ENCODE measurements at regions not wholly inside any gene's neighbourhood (a gene's known extent, or its start where the extent isn't known, plus 50 kb on each side); places are given as distances from the start of the nearest gene placed in this dataset.

DNA sequence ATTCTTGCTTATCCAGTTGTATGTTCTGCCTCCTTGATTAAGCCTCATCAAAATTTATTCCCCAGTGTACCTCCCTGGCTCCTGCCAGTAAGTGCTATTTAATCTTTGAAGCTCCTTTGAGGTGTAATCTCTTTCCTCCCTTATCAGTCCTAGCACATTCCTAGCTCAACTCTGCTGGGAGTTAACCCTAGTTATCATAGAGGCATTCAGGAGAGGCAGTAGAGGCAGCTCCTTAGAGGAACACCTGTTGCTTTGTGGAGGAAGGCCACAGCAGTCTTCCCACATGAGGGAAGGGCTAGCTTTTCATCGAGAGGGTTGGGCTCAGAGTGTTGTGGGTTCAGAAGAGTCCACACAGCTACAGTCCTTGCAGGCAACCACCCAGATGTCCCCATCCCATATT, 182.4 kb upstream of the ARID2 start:
- H3K27ac ChIP-seq = no peak overlapping the region
- intact Hi-C loops (cut with DNase I; ENCODE audit: low total_unique reads) = loop anchor here (10.0 kb wide), 1 partner anchor 458 kb away; no protein-coding TSS in a partner anchor
- no peak for TF ChIP-seq POLR2A (IDR thresholded peaks at IDR 0.05)
- TF ChIP-seq, protein P1, sequence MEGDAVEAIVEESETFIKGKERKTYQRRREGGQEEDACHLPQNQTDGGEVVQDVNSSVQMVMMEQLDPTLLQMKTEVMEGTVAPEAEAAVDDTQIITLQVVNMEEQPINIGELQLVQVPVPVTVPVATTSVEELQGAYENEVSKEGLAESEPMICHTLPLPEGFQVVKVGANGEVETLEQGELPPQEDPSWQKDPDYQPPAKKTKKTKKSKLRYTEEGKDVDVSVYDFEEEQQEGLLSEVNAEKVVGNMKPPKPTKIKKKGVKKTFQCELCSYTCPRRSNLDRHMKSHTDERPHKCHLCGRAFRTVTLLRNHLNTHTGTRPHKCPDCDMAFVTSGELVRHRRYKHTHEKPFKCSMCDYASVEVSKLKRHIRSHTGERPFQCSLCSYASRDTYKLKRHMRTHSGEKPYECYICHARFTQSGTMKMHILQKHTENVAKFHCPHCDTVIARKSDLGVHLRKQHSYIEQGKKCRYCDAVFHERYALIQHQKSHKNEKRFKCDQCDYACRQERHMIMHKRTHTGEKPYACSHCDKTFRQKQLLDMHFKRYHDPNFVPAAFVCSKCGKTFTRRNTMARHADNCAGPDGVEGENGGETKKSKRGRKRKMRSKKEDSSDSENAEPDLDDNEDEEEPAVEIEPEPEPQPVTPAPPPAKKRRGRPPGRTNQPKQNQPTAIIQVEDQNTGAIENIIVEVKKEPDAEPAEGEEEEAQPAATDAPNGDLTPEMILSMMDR (IDR thresholded peaks at IDR 0.05 in 4 of 5, conservative IDR thresholded peaks at IDR 0.05 in 1 of 5) = no peak
- in situ Hi-C loops (cut with MboI; ENCODE audit: low sequenced_read_pairs in 4 of 4) = loop anchor here in 2 of 4 donors (5.0 to 25.0 kb wide), 2 partner anchors 200 to 315 kb away; no protein-coding TSS in a partner anchor
- H3K4me1 ChIP-seq = no peaks in the 10 kb centered on the region
- no peaks in the 10 kb centered on the region for H3K9me3 ChIP-seq
- ATAC-seq (no peak), DNase-seq (no peak)
- no peak overlapping the region for H3K4me3 ChIP-seq
- H3K27me3 ChIP-seq = no peaks in the 10 kb centered on the region
- H3K36me3 ChIP-seq = no peaks in the 10 kb centered on the region

- Histone ChIP-seq H3K4me3 (no peak overlapping the region), H3K27ac (no peak overlapping the region), H3K4me1 (no peaks in the 10 kb centered on the region), H3K27me3 (no peaks in the 10 kb centered on the region), H3K9me3 (no peaks in the 10 kb centered on the region), H3K36me3 (no peaks in the 10 kb centered on the region)
- TF ChIP-seq POLR2A (IDR thresholded peaks at IDR 0.05) = no peak
- TF ChIP-seq, protein P1 (IDR thresholded peaks at IDR 0.05 in 4 of 5, conservative IDR thresholded peaks at IDR 0.05 in 1 of 5) = no peak
- intact Hi-C loops (cut with DNase I; ENCODE audit: low total_unique reads) = loop anchor here (10.0 kb wide), 1 partner anchor 457 kb away; no protein-coding TSS in a partner anchor
- DNase-seq (no peak), ATAC-seq (no peak)
- in situ Hi-C loops (cut with MboI; ENCODE audit: low sequenced_read_pairs in 4 of 4) = loop anchor here in 2 of 4 donors (5.0 to 25.0 kb wide), 2 partner anchors 199 to 314 kb away; no protein-coding TSS in a partner anchor
These were observed 181.7 kb upstream of the ARID2 start for GRCh38 chr12:45547822-45548221.

DNA sequence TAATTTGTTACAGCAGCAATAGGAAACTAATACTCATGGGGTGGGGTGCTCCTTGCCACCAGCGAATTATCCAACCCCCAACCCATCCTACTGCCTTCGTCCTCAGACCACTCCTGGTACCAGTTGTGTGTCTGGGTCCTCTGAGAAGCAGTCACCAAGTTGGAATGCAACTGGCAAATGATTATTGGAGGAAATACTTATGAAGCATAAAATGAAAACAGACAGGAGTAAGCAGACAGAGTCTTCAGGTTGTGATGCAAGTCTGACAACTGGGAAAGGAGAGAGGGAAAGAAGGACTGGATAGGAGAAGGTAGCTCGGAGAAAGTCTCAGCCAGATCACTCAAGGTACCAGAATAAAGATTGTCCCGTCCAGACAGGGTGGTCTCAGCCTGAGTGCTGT, 181.1 kb upstream of the ARID2 start:
- H3K4me1 ChIP-seq = no peaks in the 10 kb centered on the region
- no peaks in the 10 kb centered on the region for H3K9me3 ChIP-seq
- intact Hi-C loops (cut with DNase I; ENCODE audit: low total_unique reads) = loop anchor here (10.0 kb wide), 1 partner anchor 456 kb away; no protein-coding TSS in a partner anchor
- no peaks in the 10 kb centered on the region for H3K27me3 ChIP-seq
- DNase-seq = no peak
- in situ Hi-C loops (cut with MboI; ENCODE audit: low sequenced_read_pairs in 4 of 4) = loop anchor here in 2 of 4 donors (5.0 to 25.0 kb wide), 2 partner anchors 199 to 314 kb away; no protein-coding TSS in a partner anchor
- H3K27ac ChIP-seq = no peak overlapping the region
- ATAC-seq = no peak
- TF ChIP-seq, protein P1 (IDR thresholded peaks at IDR 0.05 in 4 of 5, conservative IDR thresholded peaks at IDR 0.05 in 1 of 5) = no peak
- TF ChIP-seq POLR2A (IDR thresholded peaks at IDR 0.05) = no peak
- H3K36me3 ChIP-seq = no peaks in the 10 kb centered on the region
- no peak overlapping the region for H3K4me3 ChIP-seq

DNA sequence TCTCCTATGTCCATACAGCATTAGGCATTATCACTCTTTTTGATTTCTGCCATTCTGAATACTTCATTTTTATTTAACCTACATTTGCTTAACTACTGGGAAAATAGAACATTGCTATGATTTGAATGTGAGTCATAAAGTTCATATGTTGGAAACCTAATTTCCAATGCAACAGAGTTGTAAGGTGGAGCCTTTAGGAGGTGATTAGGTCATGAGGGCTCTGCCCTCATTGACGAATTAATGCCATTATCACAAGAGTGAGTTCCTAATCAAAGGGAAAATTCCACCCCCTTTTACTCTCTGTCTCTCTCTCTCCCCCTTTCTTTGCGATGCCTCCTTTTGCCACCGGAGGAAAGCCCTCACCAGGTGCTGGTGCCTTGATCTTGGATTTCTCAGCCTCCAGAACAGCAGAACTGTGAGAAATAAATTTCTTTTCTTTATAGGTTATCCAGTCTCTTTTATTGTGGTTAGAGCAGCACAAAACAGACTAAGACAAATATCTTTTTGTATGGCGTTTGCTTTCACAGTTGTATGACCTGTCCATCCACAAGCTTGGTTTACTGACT, 180.1 kb upstream of the ARID2 start:
- DNase-seq (no peak), ATAC-seq (no peak)
- in situ Hi-C loops (cut with MboI; ENCODE audit: low sequenced_read_pairs in 4 of 4) (loop anchor here in 2 of 4 donors (5.0 to 25.0 kb wide), 2 partner anchors 198 to 313 kb away; no protein-coding TSS in a partner anchor), intact Hi-C loops (cut with DNase I; ENCODE audit: low total_unique reads) (loop anchor here (10.0 kb wide), 1 partner anchor 455 kb away; no protein-coding TSS in a partner anchor)
- H3K9me3 ChIP-seq = no peaks in the 10 kb centered on the region
- H3K4me3 ChIP-seq = no peak overlapping the region
- no peak overlapping the region for H3K27ac ChIP-seq
- H3K27me3 ChIP-seq = no peaks in the 10 kb centered on the region
- H3K36me3 ChIP-seq = no peaks in the 10 kb centered on the region
- TF ChIP-seq, protein P1 (IDR thresholded peaks at IDR 0.05 in 4 of 5, conservative IDR thresholded peaks at IDR 0.05 in 1 of 5) = no peak
- no peak for TF ChIP-seq POLR2A (IDR thresholded peaks at IDR 0.05)
- H3K4me1 ChIP-seq = no peaks in the 10 kb centered on the region
